T-helper 1 cell (primary cell): ENCODE measurements at regions not wholly inside any gene's neighbourhood (a gene's known extent, or its start where the extent isn't known, plus 50 kb on each side); places are given as distances from the start of the nearest gene placed in this dataset.

Experiments
- DNase-seq, 5 donors: peaks; one replicate each; pipeline ENCODE4 v3.0.0-alpha.2; 2012 to 2020

DNA sequence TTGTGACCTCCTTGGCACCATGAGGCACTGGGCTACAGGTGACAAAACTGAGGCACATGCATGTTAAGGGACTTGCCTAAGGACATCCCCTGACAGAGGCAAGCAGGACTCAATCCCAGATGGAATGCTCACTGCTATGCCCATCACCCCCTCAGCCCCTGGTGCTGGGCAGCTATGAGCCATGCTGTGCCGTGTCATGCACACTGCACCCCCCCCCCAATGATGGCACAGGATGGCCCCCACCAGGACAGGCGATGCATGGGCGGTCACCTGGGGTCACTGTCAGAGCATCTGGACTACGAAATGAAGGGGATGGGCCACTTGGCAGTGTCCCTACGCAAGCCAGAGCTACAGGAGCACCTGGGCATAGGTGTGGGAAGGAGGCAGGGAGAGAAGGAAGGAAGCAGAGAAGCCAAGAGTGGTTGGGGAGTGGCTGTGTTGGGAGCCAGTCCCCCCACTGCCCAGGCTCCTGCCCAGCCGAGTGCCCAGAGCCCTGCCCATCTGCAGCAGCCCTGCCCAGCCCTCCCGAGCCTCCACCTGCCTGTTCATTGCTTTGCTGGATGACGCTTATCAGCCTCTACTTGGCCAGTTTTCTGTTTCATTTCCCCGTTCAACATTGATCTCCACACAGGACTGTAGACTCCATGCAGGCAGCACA, 84.9 kb upstream of the DIO3 start:
- no peak for DNase-seq

DNA sequence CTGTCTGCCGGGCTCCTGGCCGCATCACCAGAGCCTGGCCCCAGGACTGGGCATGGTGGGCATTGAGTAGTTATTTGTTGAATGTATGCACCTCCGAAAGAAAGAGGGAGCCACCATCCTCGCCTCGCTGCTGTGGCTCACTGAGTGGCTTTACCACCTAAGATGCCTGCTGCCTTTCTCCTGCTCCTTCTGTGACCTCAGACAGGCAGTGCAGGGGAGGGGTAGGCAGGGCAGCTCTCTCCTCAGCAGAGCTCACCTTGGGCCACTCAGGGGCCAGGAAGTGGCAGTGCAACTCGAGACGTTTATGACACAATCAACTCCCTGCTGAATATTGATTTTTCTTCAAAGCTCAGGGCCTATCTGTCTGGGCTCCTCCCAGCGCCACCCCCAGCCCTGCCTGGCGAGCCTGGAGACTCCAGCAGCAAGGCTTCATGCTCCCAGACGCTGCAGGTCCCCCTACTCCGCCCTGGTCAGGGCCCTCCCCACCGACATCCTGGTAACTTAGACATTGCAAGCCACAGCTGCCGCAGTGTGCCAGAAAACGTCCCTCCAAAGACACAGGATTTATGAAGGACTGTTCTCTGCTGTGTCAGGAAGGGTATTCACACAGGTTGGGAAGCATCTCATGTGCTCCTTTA, 84.3 kb upstream of the DIO3 start:
- no peak for DNase-seq

- no peak for DNase-seq
These were observed 83.6 kb upstream of the DIO3 start for GRCh38 chr14:101477648-101478047.

- DNase-seq: no peak
These were observed 83.2 kb upstream of the DIO3 start for GRCh38 chr14:101478096-101478495.

DNA sequence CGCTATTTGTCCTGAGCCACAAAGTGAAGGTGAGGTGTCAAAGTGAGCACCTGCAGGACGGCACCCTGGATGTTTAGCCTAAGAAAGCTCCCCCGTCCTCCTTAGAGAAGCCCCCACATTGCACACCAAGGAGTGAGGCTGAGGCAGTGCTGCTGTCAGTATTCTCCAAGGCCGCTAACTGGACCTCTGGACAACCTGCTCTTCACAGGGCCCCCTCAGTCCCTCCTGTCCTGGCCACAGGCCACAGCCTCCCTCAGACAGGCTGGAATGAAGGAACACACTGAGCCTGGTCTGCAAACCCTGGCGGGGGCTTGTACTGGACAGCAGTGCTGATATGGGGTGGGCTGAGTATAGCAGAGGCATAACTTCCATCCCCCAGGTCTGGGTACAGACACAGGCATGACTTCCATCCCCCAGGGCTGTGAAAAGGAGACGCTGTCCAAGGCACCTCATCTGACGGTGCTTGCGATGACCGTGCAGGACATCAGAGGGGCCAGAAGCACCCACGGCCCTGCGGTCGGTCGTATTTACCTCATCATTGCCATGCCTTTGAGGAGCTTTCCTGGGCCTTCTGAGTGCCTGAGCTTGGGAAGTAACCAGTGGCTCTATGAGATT, 82.4 kb upstream of the DIO3 start:
- DNase-seq: no peak

- DNase-seq: no peak
These were observed 81.1 kb upstream of the DIO3 start for GRCh38 chr14:101480022-101480746.

- DNase-seq: no peak
These were observed 80.4 kb upstream of the DIO3 start for GRCh38 chr14:101480747-101481530.

DNA sequence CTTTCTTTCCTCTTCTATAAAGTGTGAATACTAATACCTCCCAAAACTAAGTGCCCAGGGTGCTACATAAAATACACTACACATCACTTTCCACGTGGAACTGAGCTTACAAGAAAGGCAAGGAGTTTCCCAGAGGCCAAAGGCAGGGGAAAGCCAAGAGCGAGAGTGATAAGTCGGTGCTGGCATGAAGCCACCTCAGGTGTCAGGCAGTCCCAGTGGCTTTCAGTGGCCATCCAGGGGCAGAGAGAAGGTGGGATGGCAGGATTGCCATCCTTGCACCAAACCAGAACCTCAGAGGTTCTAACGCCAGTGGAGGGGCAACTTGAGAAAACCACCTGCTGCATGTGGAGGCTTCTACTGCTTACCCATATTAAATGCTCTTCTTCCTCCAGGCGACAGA, 79.7 kb upstream of the DIO3 start:
- DNase-seq: no peak

- DNase-seq: no peak
These were observed 79.2 kb upstream of the DIO3 start for GRCh38 chr14:101482066-101482465.

GRCh38 chr14:101483829-101484228, 77.5 kb upstream of the DIO3 start:
- no peak for DNase-seq

GRCh38 chr14:101489092-101489760, 72.1 kb upstream of the DIO3 start:
- no peak for DNase-seq

DNA sequence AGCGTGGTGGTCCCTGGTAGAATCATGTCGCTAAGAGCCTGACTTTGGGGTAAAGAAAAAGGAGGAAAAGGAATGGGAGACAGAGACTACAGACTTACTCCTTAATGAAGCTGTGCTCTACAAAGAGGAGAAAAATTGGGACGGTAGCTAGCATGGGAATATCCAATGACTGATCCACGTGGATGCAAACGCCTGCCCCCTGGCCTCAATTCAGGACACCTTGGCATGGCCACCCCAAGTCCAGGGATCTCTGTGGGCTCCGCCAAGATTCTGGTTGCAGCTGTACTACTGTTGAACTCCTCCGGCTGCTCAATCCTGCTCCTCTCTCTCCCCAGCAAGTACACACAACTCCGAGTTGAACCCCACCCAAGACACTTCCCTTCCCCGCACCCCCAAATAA, 70.5 kb upstream of the DIO3 start:
- peak in 1 of 5 donors; percentile 3 for DNase-seq

DNA sequence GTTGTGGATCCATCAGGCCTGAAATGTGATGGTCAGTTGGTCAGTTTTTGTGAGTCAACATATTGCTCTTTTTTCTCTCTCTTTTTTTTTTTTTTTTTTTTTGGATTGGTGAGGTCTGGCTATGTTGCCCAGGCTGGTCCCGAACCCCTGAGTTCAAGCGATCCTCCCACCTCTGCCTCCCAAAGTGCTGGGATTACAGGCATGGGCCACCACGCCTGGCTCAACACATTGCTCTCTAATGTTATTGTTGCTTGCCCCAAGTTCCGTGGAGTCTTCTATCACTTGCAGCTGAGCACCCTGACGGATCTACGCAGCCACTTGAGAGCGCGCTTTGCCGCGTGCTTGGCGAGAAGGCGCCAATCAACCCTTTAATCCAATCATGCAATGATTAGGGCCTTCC, 69.5 kb upstream of the DIO3 start:
- DNase-seq: no peak

DNA sequence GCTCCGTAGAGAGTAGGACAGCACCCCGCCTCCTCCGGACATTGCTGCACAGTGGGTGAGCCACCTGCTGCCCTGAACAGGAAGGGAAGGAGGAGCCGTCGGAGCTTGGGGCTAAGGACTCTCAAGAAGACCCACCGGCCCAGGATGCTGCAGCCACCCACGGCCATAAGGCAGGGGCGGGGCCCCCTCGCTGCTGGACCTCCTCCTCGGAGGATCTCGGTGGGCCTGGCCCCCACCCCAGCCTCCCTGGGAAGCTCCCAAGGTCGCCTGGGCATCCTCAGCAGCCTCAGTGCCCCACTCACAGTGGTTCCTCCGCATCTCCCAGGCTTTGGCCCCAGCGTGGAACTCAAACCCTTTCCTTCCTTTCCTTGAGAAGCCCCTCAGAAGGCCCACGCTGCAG, 68.6 kb upstream of the DIO3 start:
- DNase-seq: peak in 1 of 5 donors; percentile 3

GRCh38 chr14:101494826-101495225, 66.5 kb upstream of the DIO3 start:
- no peak for DNase-seq

DNA sequence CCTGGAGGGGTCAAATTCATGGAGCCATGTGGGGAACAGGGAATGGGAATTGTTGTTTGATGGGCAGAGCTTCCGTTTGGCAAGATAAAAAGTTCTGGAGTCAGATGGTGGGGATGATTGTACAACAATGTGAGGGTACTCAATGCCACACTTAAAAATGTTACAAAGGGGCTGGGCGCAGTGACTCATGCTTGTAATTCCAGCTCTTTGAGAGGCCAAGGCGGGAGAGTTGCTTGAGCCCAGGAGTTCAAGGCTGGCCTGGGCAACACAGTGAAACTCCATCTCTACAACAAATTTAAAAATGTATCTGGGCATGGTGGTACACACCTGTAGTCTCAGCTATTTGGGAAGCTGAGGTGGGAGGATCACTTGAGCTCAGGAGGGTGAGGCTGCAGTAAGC, 66.0 kb upstream of the DIO3 start:
- no peak for DNase-seq

DNA sequence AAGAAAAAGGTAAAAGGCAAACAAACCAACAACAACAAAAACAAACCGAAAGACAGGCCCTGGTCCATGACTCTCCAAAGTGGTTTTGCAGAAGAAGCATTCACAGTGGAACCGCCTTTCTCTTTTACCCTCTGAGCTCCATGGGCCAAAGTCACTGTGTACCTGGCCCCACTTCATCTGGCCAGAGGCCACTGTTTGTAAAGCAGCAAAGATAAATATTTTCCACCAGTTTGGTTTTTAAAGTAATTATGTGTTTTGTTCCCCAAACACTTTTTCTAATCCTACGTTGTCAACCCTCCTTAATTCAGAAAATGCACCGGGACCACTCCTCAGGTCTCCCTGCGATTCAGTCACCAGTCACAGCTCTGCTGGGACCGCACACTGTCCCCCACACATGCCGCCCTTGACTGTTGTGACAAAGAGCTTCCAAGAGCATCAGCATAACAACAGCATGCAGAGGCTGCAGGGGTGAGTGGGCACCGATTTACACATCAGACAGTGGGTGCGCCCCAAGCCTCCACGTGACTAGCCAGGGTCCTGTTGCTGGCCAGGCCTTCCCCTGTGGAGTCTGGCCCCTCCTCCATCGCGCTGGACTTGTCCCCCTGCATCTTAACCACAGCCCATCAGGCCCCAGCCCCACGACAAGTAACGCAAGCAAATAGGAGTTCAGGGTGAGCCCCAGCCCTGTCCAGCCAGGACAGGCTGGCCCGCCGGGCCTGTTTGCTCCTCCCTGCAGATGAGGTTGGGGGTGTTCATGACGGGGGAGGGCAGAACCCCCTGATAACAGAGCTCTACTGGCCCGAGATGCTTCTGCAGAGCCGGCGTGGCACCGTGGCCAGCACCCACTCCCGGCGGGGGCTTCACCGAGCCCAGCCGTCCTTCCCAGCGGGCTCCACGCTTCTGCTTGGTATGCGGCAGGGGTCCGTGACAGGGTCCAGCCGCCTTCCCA, 65.2 kb upstream of the DIO3 start:
- no peak for DNase-seq

DNA sequence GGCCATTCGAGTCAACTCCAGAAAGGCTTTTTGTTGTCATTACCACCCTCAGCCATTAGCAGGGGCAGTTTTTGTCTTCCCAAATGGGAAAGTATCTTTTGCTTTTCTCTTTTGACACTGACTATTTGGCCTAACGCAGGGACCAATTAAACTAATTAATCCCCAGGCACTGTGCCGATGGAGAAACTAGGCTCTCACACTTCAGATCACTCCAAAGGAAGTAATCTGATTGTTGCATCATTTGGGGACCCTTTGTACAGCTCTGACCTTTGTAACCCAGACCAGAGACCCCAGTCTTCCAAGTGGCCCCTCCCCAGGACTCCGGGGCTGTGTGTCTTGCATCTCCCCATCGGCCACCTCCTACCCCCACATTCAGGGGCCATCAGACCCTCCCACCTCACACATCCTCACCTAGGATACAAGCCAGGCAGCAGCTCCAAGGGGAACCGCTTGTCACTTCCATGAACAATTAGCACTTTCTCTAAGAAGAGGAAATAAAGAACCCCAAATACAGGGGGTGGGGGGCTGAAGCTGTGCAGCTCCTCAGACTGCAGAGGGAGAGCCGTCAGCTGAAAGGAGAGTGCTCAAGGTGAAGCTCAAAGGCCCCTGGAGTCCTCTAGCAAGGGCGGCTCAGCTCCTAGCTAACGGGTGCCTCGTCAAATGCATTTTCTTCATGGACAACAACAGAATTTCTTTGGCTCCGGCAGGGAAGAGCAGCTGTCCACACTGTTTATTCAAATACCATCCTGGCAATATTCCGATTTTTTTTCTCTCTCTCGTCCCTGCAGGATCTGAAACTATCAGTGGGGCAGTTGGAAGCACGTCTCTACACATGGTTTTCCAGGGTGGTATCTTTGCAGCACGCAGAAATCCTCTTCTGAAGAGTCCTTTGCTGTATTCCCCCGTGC, 64.3 kb upstream of the DIO3 start:
- no peak for DNase-seq

DNA sequence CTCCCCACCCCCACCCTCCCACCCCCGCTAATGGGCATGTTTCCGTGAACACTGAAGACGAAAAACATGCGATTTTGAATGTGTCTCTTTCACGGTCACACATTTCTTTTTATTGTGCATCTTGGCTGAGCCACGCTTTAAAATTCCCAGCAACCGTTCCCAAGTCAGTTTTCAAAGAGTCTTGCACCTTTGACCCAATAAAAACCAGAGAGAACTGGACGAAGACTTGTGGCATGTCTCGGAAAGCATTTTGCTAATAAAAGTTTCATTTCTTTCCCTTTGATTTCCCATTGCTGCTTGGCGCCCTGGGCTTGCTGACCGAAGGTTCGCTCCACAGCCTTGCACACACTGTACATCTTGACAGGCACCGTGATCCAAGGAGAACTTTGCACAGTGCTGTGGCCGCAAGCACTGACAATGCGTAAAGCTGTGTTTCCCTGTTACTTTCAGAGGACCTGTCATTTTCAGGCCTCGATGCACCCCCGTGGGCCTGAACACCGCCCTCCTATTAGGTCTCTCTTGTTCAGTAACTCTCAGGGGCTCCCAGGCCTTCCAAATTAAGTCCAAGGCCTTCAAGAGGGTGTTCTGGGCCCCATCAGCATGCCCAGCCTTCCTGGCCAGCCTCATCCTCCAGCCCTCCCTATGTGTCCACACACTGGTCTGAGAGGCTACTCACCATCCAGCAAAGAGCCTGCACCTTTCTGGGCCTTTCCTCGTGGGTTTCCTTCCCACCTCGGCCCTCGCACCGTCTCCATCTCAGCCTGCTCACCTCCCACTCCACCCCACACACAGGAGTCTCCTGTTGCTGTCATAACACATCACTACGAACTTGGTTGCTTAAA, 63.4 kb upstream of the DIO3 start:
- DNase-seq: no peak
